ENCODE measurements at regions not wholly inside any gene's neighbourhood (a gene's known extent, or its start where the extent isn't known, plus 50 kb on each side); places are given as distances from the start of the nearest gene placed in this dataset.

- Histone ChIP-seq H3K79me1 (ENCODE audit: low read depth in 1 of 2, low read length in 2 of 2) (no peaks in the 10 kb centered on the region), H2AK5ac (ENCODE audit: low read depth, low read length) (no peak overlapping the region), H4K5ac (ENCODE audit: low read depth, low read length) (no peak overlapping the region), H3K18ac (ENCODE audit: low read depth, low read length) (no peak overlapping the region), H4K20me1 (ENCODE audit: insufficient read depth, low read length) (no peaks in the 10 kb centered on the region), H3K56ac (ENCODE audit: extremely low read depth, insufficient read depth, low read length) (no peak overlapping the region), H3K4me1 (ENCODE audit: control insufficient read depth, insufficient read depth, low read length) (no peaks in the 10 kb centered on the region), H2BK120ac (ENCODE audit: low read depth, low read length) (no peak overlapping the region), H2AK9ac (replicated peaks; ENCODE audit: low read depth, low read length, poor library complexity) (no peak overlapping the region), H3K36me3 (ENCODE audit: control insufficient read depth, insufficient read depth, low read length) (no peaks in the 10 kb centered on the region), H2BK5ac (ENCODE audit: low read depth, low read length, poor library complexity, severe bottlenecking) (no peak overlapping the region), H3K4me2 (ENCODE audit: low read depth, low read length) (no peak overlapping the region), H4K91ac (ENCODE audit: insufficient read depth, low read depth, low read length) (no peak overlapping the region), H3K27me3 (ENCODE audit: control insufficient read depth, insufficient read depth, low read length) (no peaks in the 10 kb centered on the region), H4K8ac (ENCODE audit: low read depth in 2 of 2, low read length in 2 of 2) (no peak overlapping the region), H3K14ac (replicated peaks; ENCODE audit: low read depth, low read length) (no peak overlapping the region), H3K9me3 (ENCODE audit: control insufficient read depth, insufficient read depth, low read length) (no peaks in the 10 kb centered on the region), H2BK15ac (ENCODE audit: low read depth, low read length) (no peak overlapping the region), H3K4me3 (ENCODE audit: insufficient read depth, low read depth, low read length) (no peak overlapping the region), H2BK20ac (ENCODE audit: low read depth, low read length) (no peak overlapping the region), H3K27ac (ENCODE audit: insufficient read depth, low read length) (no peak overlapping the region), H3K23ac (ENCODE audit: low read depth, low read length) (no peak overlapping the region), H3K9ac (ENCODE audit: low read depth, low read length) (no peak overlapping the region), H3K4ac (ENCODE audit: low read depth, low read length) (no peak overlapping the region), H3K9me1 (ENCODE audit: insufficient read depth, low read length) (no peaks in the 10 kb centered on the region), H2AFZ (replicated peaks; ENCODE audit: low read length, poor library complexity) (no peak overlapping the region)
- no peak for ATAC-seq (ENCODE audit: low read depth)
- TF ChIP-seq RCOR1 (IDR thresholded peaks at IDR 0.05; ENCODE audit: insufficient replicate concordance, low read length) (no peak), MAZ (IDR thresholded peaks at IDR 0.05; ENCODE audit: borderline replicate concordance, low read depth, low read length) (no peak), MAFK (IDR thresholded peaks at IDR 0.05; ENCODE audit: low read depth, low read length) (no peak), MXI1 (IDR thresholded peaks at IDR 0.05; ENCODE audit: borderline replicate concordance, low read depth, low read length) (no peak), FOS (IDR thresholded peaks at IDR 0.05; ENCODE audit: low read depth, low read length) (no peak), USF2 (IDR thresholded peaks at IDR 0.05; ENCODE audit: low read depth, low read length) (no peak), ELK1 (IDR thresholded peaks at IDR 0.05; ENCODE audit: borderline replicate concordance, low read depth, low read length) (no peak), NFE2L2 (IDR thresholded peaks at IDR 0.05; ENCODE audit: low read depth, low read length) (no peak), RFX5 (IDR thresholded peaks at IDR 0.05; ENCODE audit: low read depth, low read length) (no peak), CEBPB (IDR thresholded peaks at IDR 0.05; ENCODE audit: low read depth, low read length) (no peak), BHLHE40 (IDR thresholded peaks at IDR 0.05; ENCODE audit: low read depth, low read length) (no peak), CHD1 (IDR thresholded peaks at IDR 0.05; ENCODE audit: low read depth, low read length) (no peak), SMC3 (IDR thresholded peaks at IDR 0.05; ENCODE audit: low read depth, low read length) (no peak), CTCF (conservative IDR thresholded peaks at IDR 0.05; ENCODE audit: low read depth, low read length) (no peak)
- intact Hi-C loops (cut with micrococcal nuclease), result no loop called here
- no TSS peak for BruUV-seq (replicated peaks)
- dilution Hi-C loops (cut with HindIII; ENCODE audit: low sequenced_read_pairs, unreplicated experiment), result no loop called here
- in situ Hi-C loops (cut with MboI; ENCODE audit: low sequenced_read_pairs), result loop anchor here (25.0 kb wide), 1 partner anchor 105 kb away; no protein-coding TSS in a partner anchor
- no peak for DNase-seq
- ChIA-PET CTCF (no interaction called here), POLR2A (ENCODE audit: unreplicated experiment) (no interaction called here)
- WGBS, 2 experiments (ENCODE audit: extremely low coverage in 2 of 2, insufficient read length in 1 of 2), result no CpG with 5 or more reads among the region's 3 CpGs
These were observed 234.5 kb downstream of the KBTBD8 start for GRCh38 chr3:67232642-67233041.
